SKM-1 treated with dmso at 0.1 percent for 144 hours (cell line): ENCODE measurements at regions not wholly inside any gene's neighbourhood (a gene's known extent, or its start where the extent isn't known, plus 50 kb on each side); places are given as distances from the start of the nearest gene placed in this dataset.

Experiments
- DNase-seq: peaks from one replicate; lab custom pipeline; 2025; ENCODE audit not compliant: unreplicated experiment; lab: John Stamatoyannopoulos, UW

DNA sequence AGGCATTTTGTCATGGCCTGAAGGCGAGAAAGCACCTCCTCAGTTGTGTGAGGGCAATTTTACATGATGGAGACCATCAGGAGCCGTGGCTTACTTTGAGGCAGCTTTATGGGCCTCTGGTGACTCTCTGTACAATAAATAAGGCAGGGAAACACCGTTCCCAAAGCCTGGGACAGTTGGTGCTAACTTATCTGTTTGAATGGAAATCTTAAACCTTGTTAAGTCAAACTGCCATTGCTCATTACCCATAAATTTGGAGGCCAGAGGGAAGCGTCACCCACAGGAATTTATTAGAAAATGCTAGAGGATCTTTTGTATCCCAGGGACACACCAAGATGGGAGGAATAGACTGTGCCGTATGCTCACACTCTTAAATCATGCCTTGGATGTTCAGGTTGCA, 1156.9 kb downstream of the BRD1 start:
- DNase-seq: no peak

DNA sequence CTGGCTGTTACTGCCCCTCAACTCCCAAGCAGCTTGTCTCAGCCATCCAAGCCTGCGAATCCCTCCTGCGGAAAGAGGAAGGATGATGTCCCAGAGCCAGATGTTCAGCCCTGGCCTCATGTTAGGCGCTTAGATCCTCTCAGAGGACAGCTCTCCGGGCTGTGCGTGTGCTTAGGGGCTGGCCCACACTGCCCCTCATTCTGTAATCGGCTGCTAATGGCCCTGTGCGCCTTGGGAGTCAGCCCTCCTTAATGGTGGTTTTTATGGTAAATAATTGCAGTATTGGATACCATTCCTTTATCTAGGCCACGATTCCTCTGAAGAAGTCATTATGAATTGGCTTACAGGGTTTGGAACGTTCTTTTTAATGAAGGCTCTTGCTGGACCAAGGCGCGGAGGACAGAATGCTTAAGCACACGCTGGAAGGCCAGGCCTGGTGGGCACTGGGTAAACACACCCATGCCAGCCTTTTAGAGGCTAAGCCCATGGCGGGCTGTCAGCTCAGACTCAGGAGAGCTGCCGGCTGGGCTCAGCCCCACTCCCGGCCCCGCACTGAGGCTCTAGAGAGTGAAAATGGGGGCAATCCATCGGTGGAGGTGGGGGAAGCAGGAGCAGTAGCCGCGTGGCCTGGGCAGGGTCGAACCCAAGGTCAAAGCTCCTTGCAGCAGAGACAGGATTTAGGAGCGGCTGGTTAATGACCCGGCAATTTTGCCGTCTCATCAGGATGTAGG, 1157.5 kb downstream of the BRD1 start:
- DNase-seq: no peak

DNA sequence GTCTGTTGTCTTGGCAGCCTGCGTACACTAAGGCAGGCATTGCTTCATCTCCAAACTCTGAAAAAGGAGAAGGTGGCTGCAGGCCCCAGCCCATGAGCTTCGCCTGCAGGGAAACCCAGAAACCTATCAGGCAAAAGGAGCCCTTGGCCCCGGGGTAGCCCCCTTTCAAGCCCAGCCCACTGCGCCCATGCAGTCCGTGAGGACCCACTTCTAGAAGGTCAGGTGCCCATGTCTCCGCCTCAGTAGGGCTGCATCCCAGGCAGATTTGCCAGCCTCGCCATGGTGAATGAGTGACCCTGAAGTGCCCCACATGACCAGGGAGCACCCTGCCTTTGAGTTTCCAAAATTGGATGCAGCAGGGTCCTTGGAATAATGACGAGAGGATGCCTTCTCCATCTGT, 1158.4 kb downstream of the BRD1 start:
- DNase-seq: no peak

DNA sequence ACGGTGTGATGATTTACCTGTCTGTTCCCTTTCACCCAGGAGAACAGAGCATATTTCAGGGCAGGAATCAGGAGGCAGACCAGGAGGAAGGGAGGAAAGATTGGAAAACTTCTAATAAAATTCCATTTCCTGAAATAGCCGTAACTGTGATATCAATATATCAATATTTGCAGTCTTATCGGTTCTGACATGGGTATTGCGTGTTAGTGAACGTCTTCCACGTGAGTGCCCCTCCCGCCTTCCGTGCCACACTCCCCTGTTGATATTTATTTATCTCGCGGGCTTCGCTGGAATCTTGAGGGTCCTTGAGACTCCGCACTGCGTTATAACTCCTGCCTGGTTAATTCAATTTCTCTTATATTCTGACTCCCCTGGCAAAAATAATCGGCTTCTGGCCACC, 1160.4 kb downstream of the BRD1 start:
- DNase-seq: no peak

DNA sequence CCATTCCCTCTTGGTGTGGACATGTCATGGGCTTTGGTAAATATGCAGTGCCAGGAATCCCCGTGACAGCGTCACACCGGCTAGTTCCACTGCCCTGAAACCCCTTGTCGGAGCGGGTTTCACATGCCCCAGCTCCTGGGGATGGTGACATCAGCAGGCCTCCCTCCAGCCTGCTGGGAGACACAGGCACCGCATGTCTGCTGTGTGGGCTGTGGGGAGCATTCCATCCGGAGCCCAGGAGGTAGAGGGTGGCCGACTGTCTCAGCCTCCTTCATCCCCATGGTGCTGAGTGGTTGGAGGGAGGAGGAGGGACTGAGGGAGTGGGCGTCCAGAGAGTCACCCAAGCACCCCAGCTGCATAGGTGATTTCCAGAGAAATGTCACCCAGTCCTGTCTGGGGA, 1161.1 kb downstream of the BRD1 start:
- DNase-seq: no peak

DNA sequence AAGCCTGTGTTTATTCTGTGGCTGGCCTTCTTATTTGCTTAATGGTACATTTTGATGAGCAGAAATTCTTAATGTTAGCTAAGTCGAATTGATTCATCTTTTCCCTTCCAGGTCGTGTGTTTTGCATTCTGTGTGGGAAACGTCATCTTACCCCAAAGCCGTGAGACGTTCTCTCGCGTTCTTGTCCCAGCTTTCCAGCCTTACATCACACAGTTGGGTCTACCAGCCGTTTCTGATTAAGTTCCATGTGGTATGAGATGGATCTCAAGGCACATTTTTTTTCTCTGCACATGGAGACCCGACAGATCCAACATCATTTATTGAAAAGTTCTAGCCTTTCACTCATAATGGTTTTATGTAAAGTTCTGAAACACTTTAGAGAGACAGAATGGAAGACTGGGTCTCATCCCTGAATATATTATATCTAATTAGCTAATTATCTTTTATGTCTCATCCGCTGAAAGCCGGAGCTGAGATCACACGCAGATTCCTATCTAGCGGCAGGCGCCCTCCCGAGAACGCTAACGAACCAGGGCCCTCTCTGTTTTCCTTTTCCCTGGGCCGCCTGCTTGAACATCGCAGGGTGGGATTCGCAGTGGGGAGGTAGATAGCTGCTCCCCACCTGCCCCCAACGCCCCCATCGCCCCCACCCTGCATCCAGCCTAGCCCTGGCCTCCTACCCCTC, 1162.2 kb downstream of the BRD1 start:
- no peak for DNase-seq

DNA sequence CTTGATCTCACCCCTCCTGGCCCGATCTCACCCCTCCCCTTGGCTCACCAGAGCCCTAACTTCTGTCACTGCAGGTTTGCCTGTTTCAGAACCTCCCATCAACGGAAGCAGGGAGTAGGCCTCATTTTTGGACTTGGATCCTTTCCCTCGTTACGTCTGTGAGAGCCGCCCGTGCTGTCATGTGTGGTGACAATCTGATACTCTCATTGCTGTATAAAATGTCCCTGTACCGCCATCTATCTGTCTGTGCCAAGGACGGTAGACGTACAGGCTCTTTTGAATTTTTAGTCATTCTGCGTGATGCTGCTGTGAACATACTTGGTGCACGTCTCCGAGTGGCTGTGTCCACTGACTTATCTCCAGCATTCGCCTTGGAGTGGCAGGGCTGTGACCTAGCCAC, 1163.1 kb downstream of the BRD1 start:
- no peak for DNase-seq

DNA sequence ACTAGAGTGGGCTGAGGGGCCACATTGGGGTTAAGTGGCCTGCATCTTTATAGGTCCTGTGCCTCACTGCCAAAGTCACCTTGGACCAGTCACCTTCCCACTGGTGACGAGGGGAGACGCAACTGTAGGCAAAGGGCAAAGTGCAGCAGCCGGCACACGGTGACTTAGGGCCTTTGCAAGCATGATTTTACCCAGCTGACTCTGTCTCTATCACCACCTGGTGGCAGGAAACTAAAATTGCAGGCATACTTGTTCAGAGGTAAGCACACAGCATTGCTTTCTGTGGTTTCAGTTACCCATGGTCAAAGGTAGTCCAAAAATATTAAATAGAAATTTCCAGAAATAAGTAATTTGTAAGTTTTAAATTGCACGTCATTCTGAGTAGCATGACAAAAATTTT, 1164.4 kb downstream of the BRD1 start:
- DNase-seq: peak; percentile 12

DNA sequence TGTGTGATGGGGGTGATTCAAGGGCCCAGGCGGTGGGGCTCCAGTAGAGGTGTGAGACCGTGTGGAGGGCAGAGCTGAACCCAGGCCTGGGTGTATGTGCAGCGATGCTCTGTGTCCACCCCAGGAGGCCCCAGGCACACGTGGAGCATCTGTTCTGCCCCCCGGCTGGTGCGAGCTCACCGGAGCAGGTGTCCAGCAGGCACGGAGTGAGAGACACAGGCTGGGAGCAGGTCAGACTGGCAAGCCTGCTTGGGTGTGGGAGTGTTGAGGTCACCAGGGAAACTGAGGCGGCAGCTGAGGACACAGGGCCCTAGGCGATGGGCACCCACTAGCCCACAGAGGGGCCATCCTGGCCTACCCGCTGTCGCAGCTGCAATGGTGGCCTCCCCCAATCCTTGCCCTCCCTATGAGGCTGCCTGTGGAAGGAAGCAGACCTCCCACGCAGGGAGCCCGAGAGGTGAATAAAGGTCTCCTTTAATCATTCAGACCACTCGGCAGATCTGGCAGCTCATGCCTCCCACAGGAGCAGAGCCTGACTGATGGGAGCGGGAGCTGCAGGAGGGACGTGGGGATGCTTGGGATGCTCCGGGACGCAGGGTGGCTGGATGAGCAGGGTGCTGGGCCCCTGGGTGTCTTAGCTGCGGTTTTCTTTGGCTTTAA, 1165.1 kb downstream of the BRD1 start:
- DNase-seq: no peak

DNA sequence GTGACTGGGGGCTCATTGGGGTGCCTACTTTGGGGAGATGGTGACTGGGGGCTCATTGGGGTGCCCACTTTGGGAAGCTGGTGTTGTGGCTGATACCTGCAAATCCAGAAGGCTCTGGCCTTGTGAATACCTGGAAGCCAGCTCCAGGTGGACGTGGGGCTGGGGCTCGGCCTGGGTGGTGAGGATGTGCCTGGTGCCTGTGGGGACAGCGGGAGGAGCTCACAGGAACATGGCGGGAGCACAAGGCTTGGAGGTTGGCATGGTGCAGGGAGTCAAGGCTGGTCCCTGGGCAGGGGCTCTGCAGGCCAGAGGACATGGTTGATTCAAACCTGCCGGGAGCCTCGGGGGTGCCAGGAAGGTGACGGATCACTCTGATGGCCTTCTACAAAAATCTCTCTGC, 1165.7 kb downstream of the BRD1 start:
- no peak for DNase-seq

DNA sequence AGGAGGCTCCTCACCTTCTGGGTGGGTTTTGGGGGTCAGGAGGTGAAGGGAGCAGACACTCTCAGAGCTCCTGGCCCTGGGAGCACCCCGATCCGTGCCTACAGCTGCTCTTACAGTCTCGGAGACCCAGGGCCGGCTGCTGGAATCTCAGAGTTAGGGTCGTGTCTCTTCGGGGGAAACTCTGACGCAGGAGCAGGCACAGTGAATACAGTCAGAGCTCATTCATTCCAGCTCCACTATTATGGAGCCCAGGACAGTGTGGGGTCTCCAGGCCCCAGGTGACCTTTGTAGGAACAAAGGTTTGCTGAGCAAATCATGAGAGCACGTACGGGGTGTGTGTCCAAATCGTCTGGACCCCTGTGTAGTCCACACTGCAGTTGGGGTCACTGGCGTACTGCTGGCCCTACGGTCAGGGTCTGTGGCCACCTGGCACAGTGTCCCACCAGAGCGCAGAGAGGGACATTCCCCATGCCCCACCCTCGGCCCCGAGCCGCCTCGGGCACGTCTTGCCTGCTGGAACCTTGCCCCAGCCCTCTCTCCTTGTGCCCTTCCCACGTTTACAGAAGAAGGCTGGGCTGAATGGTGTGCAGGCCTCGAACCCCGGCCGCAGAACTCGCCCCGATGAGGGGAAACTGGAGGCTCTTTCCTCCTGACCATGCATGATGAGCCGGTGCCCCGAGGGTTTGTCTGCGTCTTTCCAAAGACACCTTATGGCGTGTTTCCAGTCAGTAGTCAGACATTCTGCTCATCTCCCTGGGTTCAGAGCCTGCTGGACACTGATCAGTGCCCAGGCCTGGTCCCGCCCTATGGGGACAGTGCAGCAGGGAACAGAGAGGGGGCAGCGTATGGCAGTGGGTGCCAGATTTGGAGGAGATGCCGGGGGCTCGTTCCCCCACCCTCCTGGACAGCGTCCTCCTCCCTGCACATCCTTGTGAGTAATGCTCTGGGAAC, 1166.6 kb downstream of the BRD1 start:
- DNase-seq: no peak

DNA sequence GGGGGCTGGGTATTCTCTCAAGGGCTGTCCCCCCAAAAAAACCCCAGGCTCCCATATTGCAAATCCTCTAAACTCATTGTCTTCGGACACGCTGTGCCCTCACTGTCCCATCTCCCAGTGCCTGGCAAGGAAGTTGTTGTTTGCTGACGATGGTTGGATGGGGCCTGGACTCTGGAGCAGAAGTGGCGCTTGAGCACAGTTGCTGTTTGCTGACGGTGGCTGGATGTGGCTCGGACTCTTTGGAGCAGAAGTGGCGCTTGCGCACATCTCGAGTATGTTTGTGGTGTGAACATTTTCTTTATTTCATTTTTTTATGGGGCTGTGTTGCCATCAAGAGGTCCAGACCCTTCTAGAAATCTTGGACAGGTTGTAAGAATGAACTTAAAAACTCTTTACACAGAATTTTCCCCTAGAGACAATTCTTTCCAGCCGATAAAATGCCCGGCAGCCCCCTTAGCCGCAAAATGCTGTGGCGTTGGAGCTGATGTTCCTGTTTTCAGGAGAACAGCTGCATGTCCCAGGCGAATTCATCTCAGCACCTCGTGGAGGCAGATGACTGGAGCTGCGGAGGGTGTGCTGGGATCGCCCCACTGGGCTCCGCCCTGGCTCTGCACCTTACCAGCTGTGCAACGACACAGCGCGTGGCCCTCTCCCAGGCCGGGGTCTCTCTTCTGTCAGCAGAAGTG, 1167.4 kb downstream of the BRD1 start:
- no peak for DNase-seq

DNA sequence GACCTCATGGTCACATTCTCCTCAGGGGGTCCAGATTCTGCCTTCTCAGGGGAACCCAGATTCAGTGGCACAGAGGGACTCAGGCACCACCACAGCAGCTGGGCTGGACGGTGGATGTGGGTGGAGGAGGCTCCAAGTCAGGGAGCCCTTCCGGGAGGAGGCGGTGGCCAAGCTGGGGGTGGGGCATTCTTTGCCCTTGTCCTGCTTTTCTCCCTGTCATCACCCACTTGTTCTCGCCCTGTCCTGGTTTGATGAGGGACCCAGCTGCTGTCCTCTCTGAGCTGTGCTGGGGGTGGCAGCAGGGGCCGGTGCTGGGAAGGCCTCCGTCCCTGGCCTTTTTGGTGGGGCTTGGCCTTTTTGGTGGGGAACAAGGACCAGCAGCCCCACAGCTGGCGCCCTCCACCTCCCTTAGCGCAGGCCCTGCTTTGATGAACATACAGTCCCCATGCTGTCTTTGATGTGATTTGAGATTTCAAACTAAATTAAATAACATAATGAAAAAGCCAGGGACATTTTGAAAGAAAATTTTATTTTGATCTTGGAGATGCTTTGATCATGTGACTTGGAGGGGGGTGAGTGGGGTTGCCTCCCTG, 1168.2 kb downstream of the BRD1 start:
- DNase-seq: no peak

DNA sequence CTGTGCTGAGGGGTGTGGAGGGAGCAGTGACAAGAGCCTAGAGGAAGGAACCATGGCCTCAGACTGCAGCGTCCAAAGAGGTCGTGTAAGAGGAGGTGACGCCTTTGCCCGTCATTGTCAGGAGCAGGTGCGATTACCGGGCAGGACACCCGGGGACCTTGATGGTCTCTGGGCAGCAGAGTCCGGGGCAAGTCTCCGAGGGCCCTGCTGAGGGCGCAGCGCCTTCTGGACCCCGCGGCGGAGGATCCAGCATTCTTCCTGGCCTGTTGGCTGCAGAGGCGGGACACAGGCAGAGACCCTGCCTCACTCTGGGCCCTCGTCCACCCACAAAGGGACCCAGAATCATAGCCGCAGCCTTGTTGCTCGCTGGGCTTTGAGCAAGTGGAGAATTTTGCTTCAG, 1168.8 kb downstream of the BRD1 start:
- no peak for DNase-seq

DNA sequence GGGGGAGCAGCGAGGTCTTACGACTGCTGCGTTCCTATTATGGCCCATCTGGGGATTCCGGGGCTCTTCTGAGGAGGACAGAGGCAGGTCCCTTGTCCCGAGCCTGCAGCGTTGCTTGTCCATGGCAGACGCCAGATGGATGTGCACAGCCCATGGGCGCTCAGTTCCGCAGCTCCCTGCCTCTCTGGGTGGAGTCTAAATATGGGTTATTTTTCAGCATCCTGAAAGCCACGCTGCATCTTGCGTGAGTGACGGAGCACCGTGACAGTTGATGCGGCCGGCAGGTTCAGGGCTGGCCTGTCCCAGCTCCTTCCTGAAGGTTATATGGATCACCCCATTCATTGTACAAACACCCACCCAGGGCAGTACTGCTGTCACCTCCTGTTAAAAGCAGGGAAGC, 1169.4 kb downstream of the BRD1 start:
- no peak for DNase-seq

DNA sequence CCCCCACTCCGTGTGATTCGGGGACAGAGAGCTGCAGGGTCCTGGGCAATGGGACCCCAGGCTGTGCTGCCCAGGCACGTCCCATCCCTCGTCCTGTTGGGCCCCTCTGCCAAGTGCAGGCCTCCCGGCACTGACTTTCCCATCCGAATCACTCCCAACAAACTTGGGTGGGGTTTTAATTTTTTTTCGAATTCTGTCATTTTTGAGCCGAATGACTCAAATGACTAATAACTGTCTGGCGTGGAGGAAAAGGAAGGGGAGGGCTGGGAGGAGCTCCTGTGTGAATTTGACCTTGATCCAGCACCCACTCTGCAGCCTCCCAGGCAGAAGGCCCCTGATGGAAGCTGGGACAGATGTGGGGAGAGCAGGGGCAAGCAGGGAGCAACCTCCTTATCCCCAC, 1173.2 kb downstream of the BRD1 start:
- DNase-seq: no peak

DNA sequence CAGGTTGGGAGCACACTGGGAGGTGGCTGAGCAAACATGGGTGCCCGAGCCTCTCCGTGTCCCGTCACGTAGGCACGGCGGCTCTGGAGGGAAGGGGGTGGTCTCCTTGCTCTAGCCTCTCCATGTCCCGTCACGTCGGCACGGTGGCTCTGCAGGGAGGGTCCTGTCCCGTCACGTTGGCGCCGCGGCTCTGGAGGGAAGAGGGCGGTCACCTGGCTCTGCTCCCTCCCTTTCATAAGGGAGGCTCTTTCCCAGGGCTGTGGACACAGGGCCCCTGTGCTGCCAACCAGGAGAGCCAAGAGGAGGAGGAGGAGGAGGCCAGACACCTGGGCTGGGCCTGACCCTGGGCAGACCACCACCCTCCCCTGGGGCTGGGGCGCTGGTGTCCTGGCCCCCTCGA, 1173.7 kb downstream of the BRD1 start:
- DNase-seq: no peak

DNA sequence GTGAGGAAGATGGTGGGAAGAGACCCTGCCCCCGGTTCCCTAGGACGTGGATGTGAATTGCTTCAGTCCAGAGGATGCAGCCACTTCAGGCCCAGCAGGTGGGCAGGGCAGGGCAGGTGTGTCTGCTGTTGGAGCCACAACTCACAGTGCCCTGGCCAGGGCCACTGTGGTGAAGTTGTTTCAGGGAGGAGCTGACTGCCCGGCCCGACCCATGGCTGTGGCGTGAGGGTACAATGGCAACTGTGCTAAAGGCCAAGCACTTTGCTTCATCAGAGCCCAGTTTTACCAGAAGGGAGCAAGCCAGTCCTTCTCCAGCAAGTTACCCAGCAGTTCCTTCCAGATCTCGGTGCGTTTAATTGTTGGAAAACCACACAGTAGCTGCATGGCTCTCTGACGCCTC, 1174.4 kb downstream of the BRD1 start:
- no peak for DNase-seq

DNA sequence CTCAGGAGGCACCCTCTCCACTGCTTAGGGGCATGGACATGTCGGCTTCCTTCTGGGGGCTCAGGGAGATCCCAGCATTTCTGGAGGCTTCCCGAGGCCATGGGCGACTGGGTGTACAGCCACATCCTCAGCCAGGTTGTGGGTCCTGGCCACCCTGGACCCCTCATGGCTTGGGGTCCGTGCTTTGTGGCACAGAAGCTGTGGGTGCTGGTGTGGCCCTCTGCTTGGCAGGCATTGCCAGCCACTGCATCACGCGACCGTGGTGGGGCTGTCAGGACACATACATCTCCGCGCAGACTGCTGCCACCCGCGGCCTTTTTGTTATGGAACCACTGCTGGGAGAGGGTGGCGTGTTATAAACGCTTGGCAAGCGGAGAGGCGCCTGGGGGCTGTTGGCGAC, 1174.9 kb downstream of the BRD1 start:
- no peak for DNase-seq

DNA sequence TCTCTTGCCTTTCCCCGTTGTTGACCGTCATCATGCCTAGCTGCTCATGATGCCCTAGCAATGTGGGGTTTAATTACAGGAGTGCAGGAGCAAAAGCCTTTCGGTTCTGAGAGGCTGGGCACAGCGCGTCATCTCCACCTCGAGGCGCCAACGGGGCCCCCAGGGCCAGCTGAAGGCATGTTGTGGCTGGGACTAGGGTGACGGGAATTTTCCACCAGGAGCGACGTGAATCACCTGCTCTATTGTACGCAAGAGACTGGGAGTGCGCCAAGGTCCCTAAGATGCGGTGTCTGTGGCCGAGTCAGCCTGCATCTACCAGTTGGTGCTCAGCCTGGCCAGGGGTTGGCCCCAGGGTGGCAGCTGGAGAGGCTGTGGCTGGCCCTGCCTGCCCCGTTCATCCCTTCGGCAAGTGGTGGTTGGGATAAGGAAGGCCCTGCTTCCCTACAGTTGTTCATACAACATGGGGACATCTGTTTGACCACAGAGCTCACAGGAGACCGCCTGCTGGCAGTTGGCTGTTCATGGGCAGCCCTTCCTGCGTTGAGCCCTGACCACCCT, 1175.6 kb downstream of the BRD1 start:
- no peak for DNase-seq
